GM21576 (cell line): ENCODE measurements at regions not wholly inside any gene's neighbourhood (a gene's known extent, or its start where the extent isn't known, plus 50 kb on each side); places are given as distances from the start of the nearest gene placed in this dataset.

ENCODE experiments used
- ATAC-seq: cut with Tn5 transposase; IDR thresholded peaks from one replicate; pipeline ENCODE4 v1.9.1; 2021; ENCODE audit warnings: mild to moderate bottlenecking, moderate library complexity; ENCODE audit not compliant: unreplicated experiment

- no peak for ATAC-seq
Observed at GRCh38 chr2:153802671-153803070, 69.1 kb upstream of the GALNT13 start.

- ATAC-seq = no peak
Observed at GRCh38 chr2:153808679-153809078, 63.0 kb upstream of the GALNT13 start.

DNA sequence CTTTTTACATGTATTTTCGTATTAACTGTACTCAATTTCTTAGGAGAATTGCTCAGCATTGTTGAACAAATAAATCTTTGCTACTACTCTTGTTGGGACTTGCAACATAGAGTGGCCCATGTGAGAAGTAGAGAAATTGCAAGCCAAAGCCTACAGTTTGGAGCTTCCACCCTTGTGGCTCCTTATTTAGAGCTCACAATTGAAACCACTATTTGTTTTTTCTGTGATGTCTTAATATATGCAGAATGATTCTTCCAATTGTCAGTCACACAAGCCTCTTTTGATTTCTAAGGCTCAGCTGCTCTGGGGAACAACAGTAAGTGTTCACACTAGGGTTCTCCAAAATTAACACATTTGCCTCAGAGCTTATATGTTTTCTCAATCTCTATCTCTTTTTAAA, 60.2 kb upstream of the GALNT13 start:
- ATAC-seq = no peak

DNA sequence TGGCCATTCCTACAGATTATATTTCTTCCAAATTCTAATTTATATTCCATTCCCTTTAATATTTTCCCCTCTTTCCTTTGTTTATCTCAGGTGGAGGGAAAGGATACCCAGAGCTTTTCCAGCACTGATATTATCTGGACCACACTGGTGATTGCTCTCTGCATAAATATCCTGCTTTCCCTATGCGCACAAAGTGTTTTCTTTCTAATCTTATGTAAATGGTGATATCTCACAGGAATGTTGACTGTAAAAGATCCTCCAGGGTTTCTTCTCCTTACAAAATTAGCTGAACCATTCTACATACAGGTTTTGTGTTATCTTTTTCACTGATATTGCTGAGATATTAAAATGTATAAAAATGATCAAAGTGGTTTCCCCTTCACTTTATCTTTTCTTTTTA, 59.1 kb upstream of the GALNT13 start:
- ATAC-seq = no peak

- no peak for ATAC-seq
Observed at GRCh38 chr2:153818242-153818641, 53.5 kb upstream of the GALNT13 start.

DNA sequence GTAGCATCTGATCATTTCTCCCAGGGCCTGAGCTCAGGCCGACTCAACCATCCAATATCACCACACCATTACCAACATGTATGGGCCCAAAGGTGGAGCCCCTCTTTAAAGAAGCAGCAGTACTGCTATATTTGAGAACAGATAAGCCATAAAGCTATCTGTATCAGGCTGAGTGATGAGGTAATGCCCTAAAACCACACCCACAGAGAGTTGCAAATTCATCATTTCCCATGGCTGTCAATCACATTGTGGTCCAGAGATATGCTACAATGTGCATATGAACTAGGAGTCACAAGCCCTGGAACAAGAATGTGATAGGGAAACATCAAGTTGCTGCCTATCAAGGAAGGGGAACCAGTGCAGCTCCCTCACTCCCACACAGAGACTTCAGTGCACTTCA, 52.6 kb upstream of the GALNT13 start:
- no peak for ATAC-seq

- no peak for ATAC-seq
Observed at GRCh38 chr2:153819501-153819900, 52.2 kb upstream of the GALNT13 start.
